ENCODE measurements at regions not wholly inside any gene's neighbourhood (a gene's known extent, or its start where the extent isn't known, plus 50 kb on each side); places are given as distances from the start of the nearest gene placed in this dataset.
A peak's percentile ranks its signal among the peaks of the same experiment; 100 is the strongest.

DNA sequence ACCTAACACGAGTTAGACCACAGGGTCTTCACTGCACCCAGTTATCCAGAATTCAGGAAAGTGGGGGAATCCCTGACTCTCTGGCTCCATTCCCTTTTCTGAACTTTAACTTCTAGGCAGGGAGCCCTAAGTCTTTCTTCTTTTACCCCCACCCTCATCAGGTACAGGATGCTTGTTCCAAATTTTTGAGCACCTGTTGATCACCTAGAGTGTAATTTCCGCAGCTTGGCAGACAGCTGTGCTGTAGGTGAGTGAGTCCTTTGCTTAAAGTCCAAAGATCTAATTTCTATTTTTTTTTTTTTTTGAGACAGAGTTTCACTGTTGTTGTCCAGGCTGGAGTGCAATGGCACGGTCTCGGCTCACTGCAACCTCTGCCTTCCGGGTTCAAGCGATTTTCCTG is 89.5 kb upstream of the AKIRIN2 start:
- DNase-seq (no peak), ATAC-seq (no peak)
- no peaks in the 10 kb centered on the region for H3K36me3 ChIP-seq
- no peaks in the 10 kb centered on the region for H3K4me1 ChIP-seq
- H3K4me3 ChIP-seq, result no peak overlapping the region
- TF ChIP-seq, protein P1, sequence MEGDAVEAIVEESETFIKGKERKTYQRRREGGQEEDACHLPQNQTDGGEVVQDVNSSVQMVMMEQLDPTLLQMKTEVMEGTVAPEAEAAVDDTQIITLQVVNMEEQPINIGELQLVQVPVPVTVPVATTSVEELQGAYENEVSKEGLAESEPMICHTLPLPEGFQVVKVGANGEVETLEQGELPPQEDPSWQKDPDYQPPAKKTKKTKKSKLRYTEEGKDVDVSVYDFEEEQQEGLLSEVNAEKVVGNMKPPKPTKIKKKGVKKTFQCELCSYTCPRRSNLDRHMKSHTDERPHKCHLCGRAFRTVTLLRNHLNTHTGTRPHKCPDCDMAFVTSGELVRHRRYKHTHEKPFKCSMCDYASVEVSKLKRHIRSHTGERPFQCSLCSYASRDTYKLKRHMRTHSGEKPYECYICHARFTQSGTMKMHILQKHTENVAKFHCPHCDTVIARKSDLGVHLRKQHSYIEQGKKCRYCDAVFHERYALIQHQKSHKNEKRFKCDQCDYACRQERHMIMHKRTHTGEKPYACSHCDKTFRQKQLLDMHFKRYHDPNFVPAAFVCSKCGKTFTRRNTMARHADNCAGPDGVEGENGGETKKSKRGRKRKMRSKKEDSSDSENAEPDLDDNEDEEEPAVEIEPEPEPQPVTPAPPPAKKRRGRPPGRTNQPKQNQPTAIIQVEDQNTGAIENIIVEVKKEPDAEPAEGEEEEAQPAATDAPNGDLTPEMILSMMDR (IDR thresholded peaks at IDR 0.05), result no peak
- intact Hi-C loops (cut with DNase I), result no loop called here
- H3K27ac ChIP-seq, result no peak overlapping the region
- H3K9me3 ChIP-seq, result no peaks in the 10 kb centered on the region
- no peaks in the 10 kb centered on the region for H3K27me3 ChIP-seq (ENCODE audit: low read depth)

DNA sequence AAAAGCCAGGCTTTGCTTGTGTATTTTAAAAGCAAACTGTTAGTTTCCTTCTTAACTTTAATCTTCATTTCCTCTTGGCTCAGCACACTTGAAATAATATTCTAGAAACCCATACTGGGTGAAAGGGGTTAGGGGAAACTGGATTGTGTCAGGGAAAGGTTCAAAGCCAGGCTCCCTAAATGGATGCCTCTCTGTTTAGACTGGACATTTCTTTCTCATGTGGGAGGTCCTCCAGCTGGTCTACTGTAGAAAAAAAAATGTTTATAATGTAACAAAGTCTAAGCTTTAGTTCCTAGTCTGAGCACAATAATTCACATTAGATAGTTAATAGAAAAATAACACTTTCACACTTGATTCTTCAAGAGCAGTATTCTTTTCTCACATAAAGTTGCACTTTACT is 89.0 kb upstream of the AKIRIN2 start:
- DNase-seq, result no peak

DNA sequence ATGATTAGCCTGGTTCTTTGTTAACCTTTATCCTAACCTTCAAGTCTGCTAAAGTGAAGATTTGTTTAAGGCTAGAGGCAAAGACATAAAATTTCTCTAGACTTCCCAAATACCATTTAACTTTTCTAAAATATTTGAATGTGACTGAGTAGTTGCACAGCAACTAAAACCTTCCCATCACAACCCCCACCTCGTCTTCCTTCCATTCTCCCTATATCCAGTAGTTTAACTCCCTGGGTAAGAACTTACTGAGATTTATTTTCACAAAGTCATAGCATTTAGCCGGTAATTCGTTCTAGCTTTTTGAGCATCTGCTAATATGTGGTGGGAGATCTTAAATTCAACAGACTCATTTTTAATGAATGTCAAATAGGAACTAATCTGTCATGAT is 87.9 kb upstream of the AKIRIN2 start:
- ATAC-seq, result no peak
- Histone ChIP-seq H3K9me3 (no peaks in the 10 kb centered on the region), H3K36me3 (no peaks in the 10 kb centered on the region), H3K4me1 (no peaks in the 10 kb centered on the region), H3K27ac (peak overlapping the region; percentile 22), H3K27me3 (ENCODE audit: low read depth) (no peaks in the 10 kb centered on the region), H3K4me3 (no peak overlapping the region)
- TF ChIP-seq, protein P1 (IDR thresholded peaks at IDR 0.05), result no peak
- DNase-seq, result no peak
- intact Hi-C loops (cut with DNase I), result no loop called here

More for the DNA sequence above, 89.0 kb upstream of the AKIRIN2 start:
- H3K4me1 ChIP-seq, result no peaks in the 10 kb centered on the region
- no peak overlapping the region for H3K4me3 ChIP-seq
- H3K36me3 ChIP-seq, result no peaks in the 10 kb centered on the region
- H3K27ac ChIP-seq, result no peak overlapping the region
- H3K9me3 ChIP-seq, result no peaks in the 10 kb centered on the region
- intact Hi-C loops (cut with DNase I), result no loop called here
- H3K27me3 ChIP-seq (ENCODE audit: low read depth), result no peaks in the 10 kb centered on the region
- no peak for ATAC-seq
- TF ChIP-seq, protein P1 (IDR thresholded peaks at IDR 0.05), result no peak

DNA sequence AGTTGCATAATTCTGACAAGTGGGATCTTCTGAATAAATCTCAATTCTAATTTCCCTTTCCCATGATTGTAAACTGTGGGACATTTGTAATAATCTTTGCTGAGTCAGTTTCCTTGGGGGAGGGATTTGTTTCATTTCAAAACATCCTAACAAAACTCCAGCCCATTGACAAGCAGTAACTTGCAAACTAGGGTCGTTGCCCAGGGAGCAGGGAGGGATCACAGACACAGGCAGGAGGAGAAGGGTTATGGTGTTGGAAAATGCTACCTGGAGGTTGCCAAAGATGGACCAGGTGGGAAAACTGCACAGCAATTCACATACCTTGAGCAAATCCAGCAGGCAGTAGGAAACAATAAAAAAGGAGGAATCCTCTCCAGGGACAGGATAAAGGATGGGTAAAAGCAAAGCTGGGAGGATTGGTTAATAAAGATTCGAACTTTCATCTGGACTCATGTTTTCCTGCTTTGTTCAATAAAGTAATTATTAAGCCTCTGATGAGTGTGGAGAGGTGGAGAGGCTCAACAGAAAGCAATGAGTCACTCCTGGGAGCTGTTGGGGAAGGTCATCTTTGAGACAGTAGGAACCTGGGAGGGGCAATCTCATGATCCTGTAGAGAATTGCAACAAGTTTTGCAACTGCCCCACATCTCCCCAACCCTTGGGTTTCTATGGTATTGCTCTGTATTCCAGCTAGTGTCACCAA is 87.3 kb upstream of the AKIRIN2 start:
- TF ChIP-seq, protein P1 (IDR thresholded peaks at IDR 0.05), result no peak
- H3K36me3 ChIP-seq, result no peaks in the 10 kb centered on the region
- intact Hi-C loops (cut with DNase I), result no loop called here
- no peaks in the 10 kb centered on the region for H3K9me3 ChIP-seq
- ATAC-seq (peak; percentile 82 to 88), DNase-seq (no peak)
- no peak overlapping the region for H3K4me3 ChIP-seq
- H3K27ac ChIP-seq, result no peak overlapping the region
- no peaks in the 10 kb centered on the region for H3K27me3 ChIP-seq (ENCODE audit: low read depth)
- H3K4me1 ChIP-seq, result no peaks in the 10 kb centered on the region

DNA sequence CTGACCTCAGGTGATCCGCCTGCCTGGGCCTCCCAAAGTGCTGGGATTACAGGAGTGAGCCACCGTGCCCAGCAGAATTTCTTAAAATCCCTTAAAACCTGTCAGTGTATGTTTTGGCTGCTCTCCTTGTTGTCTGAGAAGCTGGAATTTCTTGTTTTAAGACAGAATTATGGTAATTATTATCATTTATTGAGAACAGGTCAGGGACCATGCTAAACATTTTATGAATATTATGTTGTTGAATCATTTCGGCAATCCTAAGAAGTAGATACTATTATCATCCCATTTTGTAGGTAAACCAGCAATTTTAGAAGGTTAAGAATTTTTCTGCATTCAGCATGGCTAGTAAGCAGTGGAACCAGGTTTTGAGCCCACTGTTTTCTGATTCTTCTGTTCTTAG is 86.1 kb upstream of the AKIRIN2 start:
- Histone ChIP-seq H3K4me1 (no peaks in the 10 kb centered on the region), H3K36me3 (no peaks in the 10 kb centered on the region), H3K27me3 (ENCODE audit: low read depth) (no peaks in the 10 kb centered on the region), H3K27ac (no peak overlapping the region), H3K4me3 (no peak overlapping the region), H3K9me3 (no peaks in the 10 kb centered on the region)
- intact Hi-C loops (cut with DNase I), result no loop called here
- no peak for DNase-seq
- ATAC-seq, result no peak
- TF ChIP-seq, protein P1 (IDR thresholded peaks at IDR 0.05), result no peak

Data from lower lobe of right lung (tissue), 2 donors.